ENCODE measurements at regions not wholly inside any gene's neighbourhood (a gene's known extent, or its start where the extent isn't known, plus 50 kb on each side); places are given as distances from the start of the nearest gene placed in this dataset.
A peak's percentile ranks its signal among the peaks of the same experiment; 100 is the strongest.

DNA sequence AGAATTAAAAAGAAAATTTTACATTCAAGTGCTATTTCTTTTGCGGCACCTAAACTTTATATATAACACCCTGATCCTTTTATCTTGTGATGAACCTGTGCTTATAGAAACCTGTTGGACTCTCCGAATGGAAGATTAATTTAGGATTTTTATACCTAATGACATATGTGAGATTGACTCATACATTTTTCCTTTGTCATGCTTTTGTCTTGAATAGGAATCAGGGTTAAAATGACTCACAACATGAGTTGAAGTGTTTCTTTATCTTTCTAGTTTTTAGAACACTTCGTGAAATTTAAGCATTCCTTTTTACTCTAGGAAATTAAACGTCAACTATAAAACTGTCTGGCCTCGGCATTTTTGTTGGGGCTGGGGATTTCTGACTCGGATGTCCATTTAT is 378.9 kb downstream of the PCDH20 start:
- peaks cover 10% of the 10 kb centered on the region for H3K4me1 Mint-ChIP-seq
- H3K9me3 ChIP-seq (ENCODE audit: control insufficient read depth, low read length) = no peaks in the 10 kb centered on the region
- peaks cover 35% of the 10 kb centered on the region for H3K36me3 Mint-ChIP-seq (ENCODE audit: low read depth)
- no peak overlapping the region for H3K9ac ChIP-seq (ENCODE audit: extremely low read depth, low read length, poor library complexity, severe bottlenecking)
- H3K4me1 ChIP-seq (ENCODE audit: control insufficient read depth, insufficient read depth, low read length) = no peaks in the 10 kb centered on the region
- H3K4me3 ChIP-seq (ENCODE audit: low read length) = no peak overlapping the region
- no peak overlapping the region for H3K27ac ChIP-seq (ENCODE audit: low read depth, low read length)
- H3K27me3 Mint-ChIP-seq (ENCODE audit: insufficient read depth) = no peaks in the 10 kb centered on the region
- H3K27me3 ChIP-seq (ENCODE audit: control insufficient read depth, insufficient read depth, low read length, poor library complexity, severe bottlenecking) = no peaks in the 10 kb centered on the region
- WGBS, 2 experiments (ENCODE audit: insufficient coverage in 1 of 2, insufficient read length in 1 of 2) = 90 to 93% methylated on average over 2 to 6 of the region's 6 CpGs
- H3K27ac Mint-ChIP-seq = no peak overlapping the region
- H3K36me3 ChIP-seq (ENCODE audit: control insufficient read depth, insufficient read depth, low read length) = peaks cover 8% of the 10 kb centered on the region
- TF ChIP-seq CTCF (conservative IDR thresholded peaks at IDR 0.05) = no peak
- H3K9me3 Mint-ChIP-seq = no peaks in the 10 kb centered on the region
- no peak overlapping the region for H3K4me3 Mint-ChIP-seq
- no peak for DNase-seq

- peaks cover 21% of the 10 kb centered on the region for H3K36me3 Mint-ChIP-seq (ENCODE audit: low read depth)
- H3K4me1 Mint-ChIP-seq = peaks cover 44% of the 10 kb centered on the region
- Histone ChIP-seq H3K27me3 (ENCODE audit: control insufficient read depth, insufficient read depth, low read length, poor library complexity, severe bottlenecking) (no peaks in the 10 kb centered on the region), H3K9me3 (ENCODE audit: control insufficient read depth, low read length) (no peaks in the 10 kb centered on the region), H3K9ac (ENCODE audit: extremely low read depth, low read length, poor library complexity, severe bottlenecking) (no peak overlapping the region), H3K4me1 (ENCODE audit: control insufficient read depth, insufficient read depth, low read length) (peaks cover 7% of the 10 kb centered on the region), H3K27ac (ENCODE audit: low read depth, low read length) (no peak overlapping the region), H3K36me3 (ENCODE audit: control insufficient read depth, insufficient read depth, low read length) (peaks cover 3% of the 10 kb centered on the region), H3K4me3 (ENCODE audit: low read length) (no peak overlapping the region)
- H3K9me3 Mint-ChIP-seq = no peaks in the 10 kb centered on the region
- H3K27ac Mint-ChIP-seq = peak overlapping the region; percentile 4
- H3K27me3 Mint-ChIP-seq (ENCODE audit: insufficient read depth) = no peaks in the 10 kb centered on the region
- no peak for TF ChIP-seq CTCF (conservative IDR thresholded peaks at IDR 0.05)
- DNase-seq = no peak
- no peak overlapping the region for H3K4me3 Mint-ChIP-seq
Measured at GRCh38 chr13:61030445-61030844, 385.2 kb downstream of the PCDH20 start.

- 76 to 100% methylated on average over 1 to 2 of the region's 2 CpGs for WGBS, 2 experiments (ENCODE audit: insufficient coverage in 1 of 2, insufficient read length in 1 of 2)
- DNase-seq = peak; percentile 83
- peaks cover 15% of the 10 kb centered on the region for H3K36me3 Mint-ChIP-seq (ENCODE audit: low read depth)
Measured at GRCh38 chr13:61029064-61029463, 386.6 kb downstream of the PCDH20 start.

More at GRCh38 chr13:61029064-61029463, 386.6 kb downstream of the PCDH20 start:
- Histone ChIP-seq H3K27ac (ENCODE audit: low read depth, low read length) (no peak overlapping the region), H3K36me3 (ENCODE audit: control insufficient read depth, insufficient read depth, low read length) (peaks cover 3% of the 10 kb centered on the region), H3K4me3 (ENCODE audit: low read length) (no peak overlapping the region), H3K4me1 (ENCODE audit: control insufficient read depth, insufficient read depth, low read length) (peaks cover 7% of the 10 kb centered on the region), H3K27me3 (ENCODE audit: control insufficient read depth, insufficient read depth, low read length, poor library complexity, severe bottlenecking) (no peaks in the 10 kb centered on the region), H3K9me3 (ENCODE audit: control insufficient read depth, low read length) (no peaks in the 10 kb centered on the region), H3K9ac (ENCODE audit: extremely low read depth, low read length, poor library complexity, severe bottlenecking) (no peak overlapping the region)
- Mint-ChIP-seq H3K27ac (peak overlapping the region; percentile 89), H3K4me1 (peaks cover 45% of the 10 kb centered on the region), H3K9me3 (no peaks in the 10 kb centered on the region), H3K4me3 (no peak overlapping the region), H3K27me3 (ENCODE audit: insufficient read depth) (no peaks in the 10 kb centered on the region)
- TF ChIP-seq CTCF (conservative IDR thresholded peaks at IDR 0.05) = peak; percentile 76

All from endodermal cell (in vitro differentiated cells).